Progenitor cell of endocrine pancreas (in vitro differentiated cells): ENCODE measurements at regions not wholly inside any gene's neighbourhood (a gene's known extent, or its start where the extent isn't known, plus 50 kb on each side); places are given as distances from the start of the nearest gene placed in this dataset.

ENCODE experiments used
- DNase-seq: peaks from one replicate; pipeline ENCODE4 v3.0.0; 2021; ENCODE audit warnings: low spot score; ENCODE audit not compliant: unreplicated experiment
- H3K27ac Mint-ChIP-seq: 2 replicates; pipeline ENCODE4 v1.8.0; 2021; ENCODE audit warnings: mild to moderate bottlenecking, moderate library complexity, mixed read lengths
- H3K27me3 Mint-ChIP-seq: 2 replicates; pipeline ENCODE4 v1.8.0; 2021; ENCODE audit warnings: mixed read lengths
- H3K36me3 Mint-ChIP-seq: 2 replicates; pipeline ENCODE4 v1.8.0; 2022; ENCODE audit warnings: mixed read lengths; ENCODE audit not compliant: insufficient read depth
- H3K4me1 Mint-ChIP-seq: 2 replicates; pipeline ENCODE4 v1.8.0; 2021; ENCODE audit warnings: low read depth, mixed read lengths
- H3K4me3 Mint-ChIP-seq: 2 replicates; pipeline ENCODE4 v1.8.0; 2021; ENCODE audit warnings: low read depth, mild to moderate bottlenecking, moderate library complexity, mixed read lengths
- H3K9me3 Mint-ChIP-seq: 2 replicates; pipeline ENCODE4 v1.8.0; 2021; ENCODE audit warnings: low read depth, mixed read lengths
- TF ChIP-seq, protein P1 (sequence below): fragments of 200-600 bp; sonication (generic); IDR thresholded peaks from one replicate; pipeline ENCODE4 v1.5.0; 2021; ENCODE audit warnings: antibody characterized with exemption, mild to moderate bottlenecking; ENCODE audit not compliant: unreplicated experiment

DNA sequence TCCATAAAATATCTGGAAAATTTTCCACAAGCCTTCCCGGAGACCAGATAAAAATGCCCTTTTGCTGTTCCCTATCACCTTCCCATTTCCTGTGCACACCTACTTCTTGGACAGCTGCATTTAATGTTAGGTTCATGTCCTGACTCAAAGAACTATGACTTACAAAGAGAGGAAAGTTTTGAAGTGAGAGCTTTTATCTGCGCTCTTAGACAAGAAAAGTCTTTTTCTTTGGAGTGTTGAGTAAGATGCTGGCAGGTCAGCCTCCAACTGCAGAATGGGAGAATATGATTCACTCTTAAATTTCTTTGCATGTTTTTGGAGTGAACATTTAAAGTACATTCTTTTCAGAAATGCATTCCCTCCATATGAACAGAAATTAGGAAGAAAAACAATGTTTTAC, 147.3 kb upstream of the DPH6 start:
- TF ChIP-seq, protein P1, sequence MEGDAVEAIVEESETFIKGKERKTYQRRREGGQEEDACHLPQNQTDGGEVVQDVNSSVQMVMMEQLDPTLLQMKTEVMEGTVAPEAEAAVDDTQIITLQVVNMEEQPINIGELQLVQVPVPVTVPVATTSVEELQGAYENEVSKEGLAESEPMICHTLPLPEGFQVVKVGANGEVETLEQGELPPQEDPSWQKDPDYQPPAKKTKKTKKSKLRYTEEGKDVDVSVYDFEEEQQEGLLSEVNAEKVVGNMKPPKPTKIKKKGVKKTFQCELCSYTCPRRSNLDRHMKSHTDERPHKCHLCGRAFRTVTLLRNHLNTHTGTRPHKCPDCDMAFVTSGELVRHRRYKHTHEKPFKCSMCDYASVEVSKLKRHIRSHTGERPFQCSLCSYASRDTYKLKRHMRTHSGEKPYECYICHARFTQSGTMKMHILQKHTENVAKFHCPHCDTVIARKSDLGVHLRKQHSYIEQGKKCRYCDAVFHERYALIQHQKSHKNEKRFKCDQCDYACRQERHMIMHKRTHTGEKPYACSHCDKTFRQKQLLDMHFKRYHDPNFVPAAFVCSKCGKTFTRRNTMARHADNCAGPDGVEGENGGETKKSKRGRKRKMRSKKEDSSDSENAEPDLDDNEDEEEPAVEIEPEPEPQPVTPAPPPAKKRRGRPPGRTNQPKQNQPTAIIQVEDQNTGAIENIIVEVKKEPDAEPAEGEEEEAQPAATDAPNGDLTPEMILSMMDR: no peak
- Mint-ChIP-seq H3K36me3 (no peaks in the 10 kb centered on the region), H3K27ac (no peak overlapping the region), H3K4me1 (peaks cover 31% of the 10 kb centered on the region), H3K27me3 (no peaks in the 10 kb centered on the region), H3K9me3 (no peaks in the 10 kb centered on the region), H3K4me3 (no peak overlapping the region)
- no peak for DNase-seq

DNA sequence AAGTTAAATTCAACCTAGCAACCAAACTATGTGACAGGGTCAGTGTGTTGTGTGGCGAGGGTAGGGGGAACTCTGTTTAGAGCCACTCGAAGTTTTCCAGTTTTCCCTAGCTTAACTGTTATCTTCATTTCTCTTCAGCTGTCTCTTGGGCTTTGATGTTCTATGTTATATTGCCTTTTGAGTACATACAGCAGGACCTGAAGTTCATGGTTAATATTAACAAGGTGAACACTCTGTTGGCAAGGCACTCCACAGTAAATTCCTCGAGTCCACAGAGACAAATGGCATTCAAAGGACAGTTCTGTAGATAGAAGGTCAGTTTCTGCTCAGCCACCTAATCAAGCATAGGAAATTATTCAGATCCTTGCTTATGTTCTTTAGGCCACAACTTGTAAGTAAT, 147.9 kb upstream of the DPH6 start:
- DNase-seq: no peak
- Mint-ChIP-seq H3K27ac (no peak overlapping the region), H3K4me1 (peaks cover 37% of the 10 kb centered on the region), H3K4me3 (no peak overlapping the region), H3K36me3 (no peaks in the 10 kb centered on the region), H3K9me3 (no peaks in the 10 kb centered on the region), H3K27me3 (no peaks in the 10 kb centered on the region)
- TF ChIP-seq, protein P1: no peak

DNA sequence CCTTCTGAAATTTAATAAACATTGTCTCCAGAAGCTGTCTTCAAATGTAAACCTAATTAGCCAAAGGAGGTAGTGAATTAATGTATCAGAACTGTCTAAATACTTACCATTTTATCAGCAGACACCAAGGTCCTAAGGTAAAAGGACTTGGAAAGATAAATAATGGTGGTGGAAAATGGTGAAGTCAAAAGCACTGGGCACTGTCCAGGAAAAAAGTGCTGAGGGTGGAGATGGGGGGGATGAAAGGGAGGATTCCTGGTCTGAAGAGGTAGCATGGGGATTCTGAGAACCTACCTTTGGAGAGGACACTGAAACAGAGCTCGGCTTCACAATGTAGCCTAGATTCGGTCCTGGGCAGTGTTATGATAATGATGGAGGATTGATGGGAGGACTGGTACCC, 149.0 kb upstream of the DPH6 start:
- Mint-ChIP-seq H3K27me3 (no peaks in the 10 kb centered on the region), H3K36me3 (no peaks in the 10 kb centered on the region), H3K4me3 (no peak overlapping the region), H3K4me1 (peaks cover 41% of the 10 kb centered on the region), H3K9me3 (peaks cover 5% of the 10 kb centered on the region), H3K27ac (no peak overlapping the region)
- DNase-seq: no peak
- TF ChIP-seq, protein P1: no peak

DNA sequence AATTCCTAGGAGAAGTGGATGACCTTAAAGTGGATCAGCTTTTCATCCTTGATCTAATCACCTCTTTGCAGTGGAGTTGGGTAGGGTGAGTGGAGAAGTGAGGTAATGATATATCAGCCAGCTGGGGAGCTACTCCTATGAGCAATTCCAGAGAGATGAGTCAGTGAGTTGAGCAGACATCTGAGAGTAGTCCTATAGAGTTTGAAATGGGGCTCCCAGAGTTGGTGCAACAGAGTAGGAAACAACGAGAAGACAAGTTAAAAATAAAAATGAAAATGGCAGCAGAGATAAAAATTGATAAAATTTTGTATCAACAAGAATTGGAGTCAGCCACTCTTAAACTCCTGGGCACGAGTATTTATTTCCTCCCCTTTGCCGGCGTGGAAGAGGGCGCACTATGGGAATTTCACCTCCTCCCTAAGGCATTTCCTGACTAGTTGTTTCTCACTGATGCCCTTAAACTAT, 150.8 kb upstream of the DPH6 start:
- no peak overlapping the region for H3K4me3 Mint-ChIP-seq
- peak overlapping the region; percentile 0 for H3K27ac Mint-ChIP-seq
- H3K9me3 Mint-ChIP-seq: peaks cover 5% of the 10 kb centered on the region
- H3K27me3 Mint-ChIP-seq: no peaks in the 10 kb centered on the region
- H3K36me3 Mint-ChIP-seq: no peaks in the 10 kb centered on the region
- H3K4me1 Mint-ChIP-seq: peaks cover 41% of the 10 kb centered on the region
- no peak for DNase-seq
- TF ChIP-seq, protein P1: no peak

DNA sequence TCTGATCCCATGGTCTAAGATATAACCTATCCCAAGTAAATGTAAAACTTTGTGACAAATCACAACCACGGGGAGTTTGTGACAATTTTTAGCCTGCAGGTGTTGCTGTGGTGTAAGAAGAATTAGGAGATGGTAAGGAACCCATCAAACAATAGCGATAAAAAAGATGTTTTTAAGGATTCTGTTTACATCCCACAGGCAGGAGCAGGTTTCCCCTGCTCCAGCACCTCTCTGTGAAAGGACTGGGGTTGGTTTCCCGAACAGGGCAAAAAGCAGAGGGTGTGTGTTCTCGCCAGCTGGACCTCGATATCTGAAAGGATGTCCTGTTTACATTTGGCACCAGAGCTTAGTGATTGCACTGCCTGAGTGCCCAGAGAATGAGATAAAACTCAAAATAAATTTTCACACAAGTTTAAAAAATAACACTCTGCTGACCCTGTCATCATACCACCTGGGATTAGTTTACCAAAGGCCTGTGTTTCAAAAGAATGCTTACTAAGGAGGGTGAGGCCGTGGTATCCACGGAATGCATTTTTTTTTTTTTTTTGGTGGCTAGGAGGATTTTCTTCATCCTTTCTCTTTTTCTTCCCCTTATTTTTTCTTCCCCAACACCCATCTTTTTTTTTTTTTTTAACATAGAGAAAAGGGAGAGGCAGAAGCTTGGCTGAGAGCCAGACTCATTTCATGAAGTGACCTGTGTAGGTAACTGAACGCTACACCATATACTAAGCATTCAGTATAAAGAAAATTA, 151.8 kb upstream of the DPH6 start:
- DNase-seq: no peak
- H3K9me3 Mint-ChIP-seq: peaks cover 5% of the 10 kb centered on the region
- peak overlapping the region; percentile 97 for H3K27ac Mint-ChIP-seq
- H3K4me1 Mint-ChIP-seq: peaks cover 41% of the 10 kb centered on the region
- no peaks in the 10 kb centered on the region for H3K27me3 Mint-ChIP-seq
- TF ChIP-seq, protein P1: peak; percentile 33
- H3K4me3 Mint-ChIP-seq: peak overlapping the region; percentile 43
- H3K36me3 Mint-ChIP-seq: no peaks in the 10 kb centered on the region
